NOMO-1 (cell line): ENCODE measurements at regions not wholly inside any gene's neighbourhood (a gene's known extent, or its start where the extent isn't known, plus 50 kb on each side); places are given as distances from the start of the nearest gene placed in this dataset.
"Not testable (repeated sequence)": the region's sequence is repeated elsewhere in the genome, so short reads cannot be mapped to it uniquely, and the experiment has no call there.

ENCODE experiments used
- DNase-seq, 2 experiments: peaks; one replicate each; lab custom pipeline; 2025; ENCODE audit not compliant: unreplicated experiment in 2 of 2; lab: John Stamatoyannopoulos, UW

DNA sequence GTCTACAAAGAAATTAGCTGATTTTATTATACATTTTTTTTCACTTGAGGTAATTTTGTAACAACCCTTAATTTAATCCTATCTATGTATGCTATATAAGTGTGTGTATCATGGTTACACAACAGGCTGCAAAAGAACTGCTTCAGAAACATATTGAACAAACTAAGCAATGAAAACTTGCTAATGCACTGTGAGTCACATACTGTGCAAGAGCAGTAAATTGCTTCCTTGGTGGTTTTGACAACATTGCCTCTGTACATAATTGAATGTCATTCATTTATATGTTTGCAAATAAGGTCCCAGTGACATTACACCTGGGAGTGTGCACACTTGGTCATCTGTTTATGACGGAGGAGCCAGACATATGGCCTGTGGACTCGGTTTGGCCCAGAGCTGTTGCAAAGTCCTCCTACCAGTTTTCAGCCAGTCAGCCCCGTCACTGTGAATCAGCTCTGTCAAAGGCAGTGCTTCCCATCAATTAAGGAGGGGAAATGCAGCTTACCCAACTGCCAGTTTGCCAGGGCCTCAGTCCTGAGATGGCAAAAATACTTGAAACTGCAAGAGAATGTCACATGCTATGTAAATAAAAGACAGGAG, 835.0 kb downstream of the TTLL7 start:
- DNase-seq = peak; percentile 67 to 68

DNA sequence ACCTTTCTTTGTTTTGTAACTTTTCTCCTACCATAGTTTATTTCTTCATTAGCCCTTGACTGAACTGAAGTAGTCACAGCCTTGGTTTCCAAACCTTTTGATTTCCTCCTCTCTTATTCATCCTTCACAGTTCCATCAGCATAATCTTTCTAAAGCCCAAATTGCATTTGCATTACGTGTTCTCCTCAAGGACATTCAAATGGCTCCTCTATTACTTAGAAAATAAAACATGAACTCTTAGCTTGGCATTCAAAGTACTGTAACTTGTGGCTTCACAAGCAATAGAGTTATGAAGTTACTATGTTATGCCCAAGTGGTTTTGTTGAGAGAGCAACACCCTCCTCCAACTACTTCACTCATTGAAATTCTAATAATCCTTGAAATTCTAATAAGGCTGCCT, 840.0 kb downstream of the TTLL7 start:
- DNase-seq = not testable (repeated sequence)

DNA sequence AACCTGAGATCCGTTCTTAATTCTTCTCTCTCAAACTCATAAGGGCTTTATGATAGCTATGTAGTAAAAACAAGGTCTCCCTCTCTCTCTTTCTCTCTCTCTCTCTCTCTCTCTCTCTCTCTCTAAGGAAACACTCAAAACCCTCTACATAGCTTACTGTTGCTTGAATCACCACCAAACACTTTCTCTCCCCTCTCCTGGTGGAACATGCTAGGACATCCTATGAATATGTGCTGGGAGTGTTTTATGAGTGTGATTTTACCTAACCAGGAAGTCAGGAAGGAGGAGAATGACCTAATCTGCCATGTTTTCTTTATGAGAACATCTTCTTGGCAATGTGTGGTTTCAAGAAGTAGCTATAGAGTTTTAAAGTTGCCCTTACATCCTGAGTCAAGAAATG, 844.6 kb downstream of the TTLL7 start:
- DNase-seq = not testable (repeated sequence)

DNA sequence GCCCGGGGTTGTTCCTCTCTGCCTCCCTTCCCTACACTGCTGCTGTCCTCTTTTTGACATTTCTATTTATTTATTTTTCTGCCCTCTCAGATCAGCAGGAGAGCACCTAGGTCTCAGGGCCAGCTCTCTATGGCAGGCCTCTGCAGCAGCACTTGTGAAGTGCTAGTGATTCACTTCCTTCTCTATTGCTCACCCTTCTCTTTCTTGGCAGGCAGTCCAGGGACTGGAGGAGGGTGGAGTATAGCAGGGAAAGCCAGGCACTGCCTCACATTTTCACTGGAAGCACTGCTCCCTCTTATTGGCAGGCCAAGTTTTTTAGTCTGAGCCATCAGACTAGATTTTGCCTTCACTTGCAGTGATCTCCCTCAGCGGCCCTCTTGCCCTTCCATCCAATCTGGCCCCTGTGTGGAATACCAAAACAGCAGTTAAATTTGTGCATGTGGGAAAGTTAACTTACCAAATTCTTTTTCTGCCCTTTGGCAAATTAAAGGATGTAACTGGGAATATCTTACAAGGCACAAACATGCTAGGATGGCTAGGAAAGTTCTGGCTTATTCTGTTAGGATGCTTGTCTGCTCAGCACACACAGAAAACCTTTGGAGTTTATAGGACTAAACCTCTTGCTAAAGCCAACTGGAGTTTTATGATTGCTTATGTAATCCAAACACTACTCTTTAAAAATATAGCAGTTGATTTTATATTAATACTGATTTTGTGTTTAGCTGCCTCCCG, 847.6 kb downstream of the TTLL7 start:
- DNase-seq = not testable (repeated sequence)

DNA sequence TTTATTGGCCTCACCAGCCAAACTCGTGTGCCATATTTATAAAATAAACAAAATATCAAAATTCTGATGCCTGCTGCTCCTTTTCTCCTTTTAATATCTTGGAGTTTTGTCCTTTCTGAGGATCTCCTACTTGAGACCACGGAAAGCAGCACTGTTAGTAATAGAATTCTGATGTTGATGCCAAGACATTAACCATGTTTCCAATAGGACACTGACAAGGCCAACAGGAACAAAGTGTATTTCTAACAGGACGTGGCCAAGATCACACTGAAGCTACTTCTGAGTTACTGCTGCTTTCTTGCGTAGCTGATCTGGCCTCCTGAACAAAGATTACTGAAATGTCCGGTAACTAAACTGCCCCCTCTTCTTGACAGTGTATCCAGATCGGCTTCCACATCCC, 848.5 kb downstream of the TTLL7 start:
- DNase-seq = not testable (repeated sequence)

DNA sequence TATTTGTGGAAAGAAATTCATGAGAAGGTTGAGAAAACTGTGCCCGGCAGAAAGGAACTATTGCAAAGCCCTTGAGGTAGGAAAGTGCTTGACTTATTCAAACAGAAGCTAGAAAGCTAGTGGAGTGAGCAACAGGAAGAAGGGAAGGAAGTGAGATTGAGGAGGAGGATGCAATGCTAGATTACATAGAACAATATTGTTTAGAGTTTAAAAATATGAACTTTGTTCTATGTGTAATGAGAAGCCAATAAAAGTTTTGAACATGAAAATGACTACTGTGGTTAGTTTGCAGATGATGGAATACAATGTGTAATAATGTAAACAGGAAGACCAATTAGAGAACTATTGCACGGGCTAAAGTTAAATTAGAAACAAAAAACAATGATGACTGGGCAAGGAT, 853.1 kb downstream of the TTLL7 start:
- not testable (repeated sequence) for DNase-seq

DNA sequence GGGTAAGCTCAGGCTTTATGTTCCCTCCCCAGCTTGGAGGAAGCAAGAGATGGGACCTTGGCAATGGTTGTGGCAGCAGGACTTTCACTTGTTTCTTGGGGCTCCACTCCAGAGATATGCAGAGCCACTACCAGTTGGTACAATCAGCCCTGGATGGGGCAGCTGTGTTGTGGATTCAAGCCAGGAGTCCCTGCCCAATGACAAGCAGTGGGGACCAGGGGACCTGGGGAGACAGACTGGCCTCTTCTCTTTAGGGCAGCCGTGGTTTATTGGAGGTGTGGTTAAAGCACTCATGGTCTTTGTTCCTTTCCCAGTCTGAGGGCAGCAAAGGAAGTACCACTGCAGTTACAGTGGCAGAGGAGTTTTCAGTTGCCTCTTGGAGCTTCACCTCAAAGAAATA, 856.1 kb downstream of the TTLL7 start:
- not testable (repeated sequence) for DNase-seq

DNA sequence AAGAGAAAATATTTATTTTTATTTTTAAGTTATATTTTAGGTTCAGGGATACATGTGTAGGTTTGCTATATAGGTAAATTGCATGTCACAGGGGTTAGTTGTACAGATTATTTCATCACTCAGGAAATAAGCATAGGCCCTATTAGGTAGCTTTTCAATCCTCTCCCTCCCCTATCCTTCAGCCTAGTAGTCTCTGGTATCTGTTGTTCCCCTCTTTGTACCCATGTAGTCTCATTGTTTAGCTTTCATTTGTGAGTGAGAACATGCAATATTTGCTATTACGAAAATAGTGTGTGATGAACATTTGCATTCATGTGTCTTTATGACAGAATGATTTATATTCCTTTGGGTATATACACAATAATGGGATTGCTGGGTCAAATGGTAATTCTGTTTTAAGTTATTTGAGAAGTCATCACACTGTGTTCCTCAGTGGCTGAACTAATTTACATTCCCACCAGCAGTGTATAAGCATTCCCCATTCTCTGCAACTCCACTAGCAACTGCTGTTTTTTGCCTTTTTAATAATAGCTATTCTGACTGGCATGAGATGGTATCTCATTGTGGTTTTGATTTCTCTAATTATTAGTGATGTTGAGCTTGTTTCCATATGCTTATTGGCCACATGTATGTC, 863.3 kb downstream of the TTLL7 start:
- not testable (repeated sequence) for DNase-seq

DNA sequence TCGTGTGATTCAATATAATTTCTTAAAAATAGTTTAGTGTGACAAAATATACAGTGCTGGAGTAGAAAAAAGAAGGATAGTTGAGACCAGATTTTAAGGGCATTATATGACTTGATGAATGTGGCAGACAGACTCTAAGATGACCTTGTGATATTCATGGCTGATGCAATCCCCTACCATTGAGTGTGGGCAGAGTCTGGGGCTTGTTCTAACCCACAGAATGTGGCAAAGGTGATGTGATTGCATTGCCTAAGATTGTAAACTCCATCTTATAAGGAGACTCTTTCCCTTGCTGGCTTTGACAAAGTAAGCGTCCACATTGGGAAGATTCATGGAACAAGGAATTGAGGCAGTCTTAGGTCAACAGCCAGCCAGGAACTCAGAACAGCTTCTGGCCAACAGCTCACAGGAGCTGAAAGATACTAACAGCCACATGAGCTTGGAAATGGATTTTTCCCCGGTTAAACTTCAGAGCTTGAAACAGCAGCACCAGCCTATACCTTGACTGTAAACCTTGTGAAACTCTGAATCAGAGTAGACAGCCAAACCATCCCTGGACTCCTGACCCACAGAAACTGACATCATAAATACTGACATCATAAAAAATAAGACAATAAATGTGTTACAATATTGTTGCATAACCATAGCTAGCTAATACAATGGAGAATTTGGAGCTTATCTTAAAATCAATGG, 864.5 kb downstream of the TTLL7 start:
- not testable (repeated sequence) for DNase-seq

DNA sequence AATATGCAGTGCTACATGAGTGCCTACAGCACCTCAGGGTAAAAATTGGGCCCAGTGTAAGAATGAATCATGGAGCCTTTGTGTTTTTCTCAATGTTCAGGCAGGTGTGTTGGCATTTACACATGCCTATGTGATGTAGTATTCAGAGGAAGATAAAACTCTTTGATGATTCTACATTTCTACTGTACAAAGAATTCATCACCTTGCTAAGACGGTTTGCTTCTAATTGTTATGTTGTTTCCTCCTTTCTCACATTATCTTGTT, 867.3 kb downstream of the TTLL7 start:
- no peak for DNase-seq

DNA sequence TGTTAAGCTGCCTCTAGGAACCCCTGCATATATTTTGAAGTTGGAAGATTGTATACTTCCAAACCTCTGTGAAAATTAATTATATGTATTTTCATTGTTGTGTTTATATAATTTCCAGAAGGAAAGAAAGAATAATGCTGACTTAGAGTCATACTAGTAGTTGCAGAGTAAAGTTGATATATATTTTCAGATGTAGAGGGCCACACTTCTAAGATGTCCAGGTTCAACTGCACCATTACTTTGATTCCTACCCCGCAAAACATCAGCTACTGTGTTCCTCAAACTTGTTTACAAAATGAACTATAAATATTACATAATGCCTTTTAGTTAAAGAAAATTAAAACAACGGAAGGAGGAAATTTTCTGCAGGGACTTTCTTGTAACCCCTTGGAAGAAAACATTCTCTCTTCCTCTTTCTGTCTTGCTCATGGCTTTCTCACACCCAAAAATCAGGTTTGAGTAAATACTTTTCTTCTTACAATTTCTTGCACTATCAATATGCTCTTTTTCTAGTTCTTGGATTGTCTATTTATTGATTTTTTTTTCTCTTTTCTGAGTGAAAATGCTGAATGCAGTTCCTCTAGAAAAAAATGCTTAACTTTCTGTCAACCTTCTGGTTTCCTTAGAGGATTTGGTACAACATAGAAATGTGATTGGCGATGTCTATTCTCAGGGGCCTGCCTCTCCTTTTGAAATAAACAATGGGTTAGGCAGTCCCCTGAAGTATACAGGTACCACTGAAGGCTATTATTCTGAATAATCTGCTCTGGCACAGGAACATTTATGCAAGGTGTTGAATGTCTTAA, 867.8 kb downstream of the TTLL7 start:
- DNase-seq = peak in 1 of 2 experiments; percentile 44

DNA sequence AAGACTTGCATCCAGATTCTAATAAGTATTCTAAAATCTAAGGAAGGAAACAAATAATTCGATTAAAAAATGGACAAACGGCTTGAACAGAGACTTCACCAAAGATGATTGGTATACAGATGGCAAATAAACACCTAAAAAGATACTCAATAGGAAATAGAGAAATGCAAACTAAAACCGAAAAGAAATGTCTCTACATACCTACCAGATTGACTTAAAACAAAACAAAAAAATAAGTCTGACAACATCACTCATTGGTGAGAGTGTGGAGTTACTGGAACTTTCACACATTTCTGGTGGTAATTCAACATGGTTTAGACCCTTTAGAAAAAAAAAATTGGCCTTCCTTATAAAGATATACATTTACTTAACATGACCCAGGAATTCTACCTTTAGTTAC, 869.8 kb downstream of the TTLL7 start:
- no peak for DNase-seq

DNA sequence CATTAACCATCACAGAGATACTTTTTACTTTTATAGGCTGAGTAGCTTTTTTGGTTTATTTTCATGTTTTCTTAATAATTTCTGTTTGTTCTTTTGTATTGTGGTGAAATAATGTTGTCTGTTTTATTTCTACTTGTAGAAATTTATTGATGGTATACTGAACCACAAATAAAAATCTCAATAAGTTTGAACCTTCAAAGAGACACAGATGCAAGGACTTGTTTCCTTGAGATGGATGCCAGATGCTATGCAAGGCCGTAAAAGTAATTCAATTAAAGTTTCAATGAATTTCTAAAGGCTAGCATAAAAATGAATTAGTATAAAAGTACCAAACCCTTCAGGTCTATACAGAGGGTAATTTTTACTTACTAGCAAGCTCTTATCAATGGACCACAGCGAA, 873.5 kb downstream of the TTLL7 start:
- DNase-seq = no peak

DNA sequence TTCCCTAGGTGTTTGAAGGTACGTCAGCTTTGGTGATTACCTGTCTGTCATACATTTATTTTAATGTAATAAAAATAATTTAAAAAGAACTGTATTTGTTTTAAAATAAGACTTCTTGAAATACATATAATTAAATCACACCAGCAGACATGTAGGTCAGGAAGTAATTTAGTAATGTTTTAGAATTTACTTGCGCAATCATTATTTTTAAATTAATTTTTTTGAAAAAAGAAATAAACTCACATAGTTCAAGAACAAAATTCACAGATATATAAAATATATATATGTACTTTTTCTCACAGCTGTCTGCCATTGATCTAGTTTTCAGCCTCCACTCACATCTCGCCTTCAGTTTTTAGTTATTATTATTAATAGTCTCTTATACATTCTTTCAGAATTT, 875.9 kb downstream of the TTLL7 start:
- no peak for DNase-seq

DNA sequence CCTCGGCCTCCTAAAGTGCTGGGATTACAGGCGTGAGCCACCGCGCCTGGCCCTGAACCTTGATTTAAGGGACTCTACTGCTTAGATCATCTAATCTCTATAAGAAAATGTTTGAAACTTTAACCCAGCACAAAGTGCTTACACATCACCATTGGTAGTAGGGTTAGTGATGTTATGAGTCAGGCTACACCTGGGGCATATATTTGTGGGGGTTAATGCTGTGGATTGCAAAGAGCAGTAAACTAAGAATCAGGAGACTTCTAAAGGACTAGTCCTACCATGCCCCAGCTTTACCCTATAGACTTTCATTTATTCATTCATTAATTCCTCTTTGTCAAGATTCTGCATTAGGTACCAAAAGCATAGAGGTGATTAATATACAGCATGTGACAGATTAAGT, 880.5 kb downstream of the TTLL7 start:
- DNase-seq = no peak

DNA sequence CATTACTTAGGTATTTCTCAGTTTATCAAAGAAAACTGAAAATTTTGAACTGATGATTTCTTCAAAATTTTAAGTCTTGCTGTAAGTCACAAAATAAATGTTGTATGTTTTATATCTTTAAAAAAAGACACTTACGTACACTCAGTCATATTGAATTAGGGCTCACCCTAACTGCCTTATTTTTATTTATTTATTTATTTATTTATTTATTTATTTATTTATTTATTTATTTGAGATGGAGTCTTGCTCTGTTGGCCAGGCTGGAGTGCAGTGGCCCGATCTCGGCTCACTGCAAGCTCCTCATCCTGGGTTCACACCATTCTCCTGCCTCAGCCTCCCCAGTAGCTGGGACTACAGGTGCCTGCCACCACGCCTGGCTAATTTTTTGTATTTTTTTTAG, 881.9 kb downstream of the TTLL7 start:
- DNase-seq = not testable (repeated sequence)

DNA sequence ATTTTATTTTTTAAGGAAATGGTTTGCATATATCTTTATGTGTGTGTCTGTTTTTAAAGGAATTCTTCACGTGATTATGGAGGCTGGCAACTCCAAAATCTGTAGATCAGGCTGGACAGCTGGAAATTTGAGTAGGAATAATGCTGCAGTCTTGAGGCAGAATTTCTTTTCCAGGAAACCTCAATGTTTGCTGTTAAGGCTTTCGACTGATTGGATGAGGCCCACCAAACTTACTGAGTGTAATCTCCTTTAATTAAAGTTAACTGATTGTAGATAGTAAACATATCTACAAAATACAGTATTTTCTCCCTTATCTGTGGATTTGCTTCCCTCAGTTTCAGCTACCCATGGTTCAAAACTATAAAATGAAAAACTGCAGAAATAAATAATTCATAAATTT, 883.1 kb downstream of the TTLL7 start:
- no peak for DNase-seq

DNA sequence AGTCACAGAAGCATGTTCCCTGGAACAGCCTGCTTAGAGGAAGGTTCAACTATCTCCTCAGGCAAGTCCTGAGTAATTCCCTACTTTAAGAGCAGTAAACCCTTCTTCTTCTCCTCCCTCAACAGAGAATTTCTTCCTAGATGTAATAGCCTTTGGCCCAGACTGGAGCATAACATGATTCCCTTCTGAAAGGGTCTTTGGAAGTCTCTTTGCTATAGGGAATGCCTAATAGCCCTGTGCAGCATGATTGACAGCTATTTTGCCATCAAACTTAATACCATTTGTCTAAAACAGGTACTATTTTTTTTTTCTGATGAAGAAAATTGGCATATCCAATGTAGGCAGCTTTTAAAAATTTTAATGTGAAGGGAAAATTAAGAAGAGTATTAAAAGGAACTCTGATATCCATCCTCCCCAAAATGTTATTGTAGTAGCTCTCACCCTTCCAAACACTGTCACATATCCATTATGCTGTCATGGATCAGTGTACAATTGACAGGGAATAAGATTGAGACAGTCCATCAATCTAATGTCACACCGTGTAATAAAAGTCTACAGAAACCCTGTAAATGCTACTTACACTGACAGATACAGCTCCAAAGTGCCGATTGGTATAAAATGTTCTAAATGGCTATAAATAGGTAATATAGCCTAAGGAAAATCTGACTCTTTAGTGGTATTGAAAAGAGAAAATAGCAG, 884.6 kb downstream of the TTLL7 start:
- DNase-seq = no peak

DNA sequence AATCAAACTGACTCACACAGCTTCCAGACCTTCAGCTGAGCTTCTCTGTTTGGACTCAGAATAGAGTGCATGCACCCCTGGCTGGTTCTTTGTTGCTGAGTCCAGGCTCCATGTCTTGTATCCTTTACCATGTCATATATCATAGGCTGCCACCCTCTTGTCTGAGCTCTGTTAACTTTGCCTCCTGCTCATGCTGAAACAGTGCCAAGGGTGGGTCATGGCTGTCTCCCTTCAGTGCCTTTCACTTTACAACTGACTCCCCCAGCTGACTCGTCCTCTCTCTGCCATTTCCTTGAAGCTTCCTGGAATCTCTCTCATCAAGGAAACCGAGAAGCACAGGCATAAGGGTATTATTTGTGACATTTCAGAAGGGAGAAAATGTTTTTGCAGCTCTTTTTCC, 885.3 kb downstream of the TTLL7 start:
- no peak for DNase-seq

DNA sequence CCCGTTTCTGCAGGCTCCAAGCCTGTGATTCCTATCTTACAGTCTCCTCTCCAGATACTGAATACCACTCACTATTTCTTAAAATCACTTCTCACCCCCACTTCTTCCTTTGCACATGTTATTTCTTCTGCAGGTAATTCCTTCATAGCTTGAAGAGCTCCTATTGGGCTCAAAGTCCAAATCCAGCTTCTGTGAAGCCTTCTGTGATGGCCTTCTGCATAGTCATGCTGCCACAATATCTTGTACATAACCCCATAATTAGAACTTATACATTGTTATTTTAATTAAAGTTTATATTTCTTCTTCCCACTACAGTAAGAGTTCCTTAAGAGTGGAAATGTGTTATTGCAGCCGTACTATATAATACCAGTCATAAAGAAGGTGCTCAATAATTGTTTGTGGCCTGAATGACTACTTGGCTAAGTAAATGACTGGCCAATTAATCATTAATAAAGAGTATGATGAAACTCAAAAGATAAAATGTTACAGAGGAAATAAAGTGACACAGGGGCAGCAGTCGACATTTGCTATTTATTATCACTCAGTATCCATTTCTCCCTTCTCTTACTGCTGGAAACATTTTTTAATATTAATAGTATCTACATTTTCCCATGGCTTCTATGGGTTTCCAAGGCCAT, 886.6 kb downstream of the TTLL7 start:
- DNase-seq = no peak
